Activated CD4-positive, alpha-beta T cell treated with anti-CD3 and anti-CD28 coated beads, Interleukin-2, amount 50 U/mL, for 24 hours (primary cell): ENCODE measurements at regions not wholly inside any gene's neighbourhood (a gene's known extent, or its start where the extent isn't known, plus 50 kb on each side); places are given as distances from the start of the nearest gene placed in this dataset.

ENCODE experiments used
- DNase-seq, 2 donors: peaks; one replicate each; pipeline ENCODE4 v3.0.0-alpha.2; 2020; ENCODE audit warnings: low read depth in 1 of 2, low spot score in 1 of 2

GRCh38 chr2:145220496-145220895 lies 700.6 kb upstream of the ZEB2 start:
- DNase-seq, result no peak

DNA sequence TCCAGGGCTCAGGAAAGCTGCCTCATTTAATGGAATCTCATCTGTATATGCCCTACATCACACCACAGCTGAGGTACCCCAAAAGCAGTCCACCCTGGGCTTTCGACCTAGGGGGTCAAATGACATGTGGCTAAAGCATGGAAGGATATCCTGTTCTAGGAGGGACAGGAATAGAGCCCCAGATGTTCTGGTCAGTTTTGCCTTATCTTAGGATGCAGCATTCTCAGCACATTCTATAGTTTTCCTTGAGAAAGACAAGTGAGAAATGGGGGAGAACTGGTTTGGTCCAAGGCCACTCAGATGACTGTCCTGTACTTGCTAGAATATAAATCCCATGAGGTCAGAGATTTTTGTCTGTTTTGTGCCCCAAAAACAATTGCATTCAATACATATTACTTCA lies 688.0 kb upstream of the ZEB2 start:
- no peak for DNase-seq

GRCh38 chr2:145206496-145207281 lies 686.8 kb upstream of the ZEB2 start:
- no peak for DNase-seq

DNA sequence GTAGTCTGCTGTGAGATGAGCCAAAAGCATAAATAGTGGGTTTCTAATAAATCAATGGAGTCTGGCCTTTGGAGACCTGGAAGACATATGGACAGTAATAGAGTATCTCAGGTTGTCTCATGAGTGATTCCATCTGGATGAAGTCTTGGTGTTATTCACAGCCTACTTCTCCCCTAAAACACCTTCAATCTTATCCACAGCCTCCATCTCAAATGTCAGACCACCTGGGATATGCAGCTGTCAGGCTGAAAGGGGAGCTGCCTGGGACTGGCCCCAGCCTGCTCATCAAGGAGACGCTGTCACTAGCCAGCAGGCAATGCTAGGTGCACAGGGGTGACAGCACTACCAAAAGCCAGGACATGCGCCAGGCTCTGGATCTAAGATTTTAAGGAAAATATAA lies 684.0 kb upstream of the ZEB2 start:
- DNase-seq, result no peak

DNA sequence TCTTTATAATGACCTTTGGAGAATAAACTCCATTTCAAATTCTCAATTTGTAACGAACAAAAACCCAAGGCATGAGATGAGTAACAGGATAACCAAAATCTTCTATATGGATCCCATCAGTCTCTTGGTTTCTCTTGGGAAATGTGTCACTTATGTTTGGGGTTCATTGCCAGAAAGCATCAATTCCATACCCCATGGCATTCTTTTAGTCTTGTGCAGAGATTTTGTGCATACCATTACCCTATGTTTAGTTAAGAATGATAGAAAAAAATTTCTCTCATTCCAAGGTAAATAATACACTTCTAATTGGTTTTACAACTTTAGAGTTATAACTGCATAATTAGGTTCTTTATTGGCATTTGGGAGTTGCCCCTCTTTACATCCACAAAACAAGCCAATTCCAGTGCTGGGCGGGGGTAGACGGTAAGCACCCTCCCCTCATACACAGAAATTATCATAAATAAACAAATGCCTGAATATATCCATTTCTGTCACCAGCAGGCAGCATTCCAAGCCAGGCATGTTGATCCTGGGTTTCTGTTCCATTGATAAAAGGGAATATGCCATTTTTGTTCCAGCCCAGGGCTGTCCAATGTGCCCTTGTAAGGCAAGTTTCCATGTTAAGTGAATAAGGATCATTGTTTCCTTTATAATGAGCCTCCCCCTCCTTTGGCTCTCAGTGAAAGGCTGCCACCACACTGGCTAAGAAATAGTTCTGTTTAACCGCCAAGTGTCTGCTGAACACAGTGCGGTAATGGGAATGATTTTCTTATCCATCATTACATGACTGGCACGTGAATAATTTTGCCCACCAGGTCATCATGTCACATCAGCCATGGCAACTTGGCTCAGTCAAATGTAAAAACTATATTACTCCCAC lies 680.1 kb upstream of the ZEB2 start:
- no peak for DNase-seq

DNA sequence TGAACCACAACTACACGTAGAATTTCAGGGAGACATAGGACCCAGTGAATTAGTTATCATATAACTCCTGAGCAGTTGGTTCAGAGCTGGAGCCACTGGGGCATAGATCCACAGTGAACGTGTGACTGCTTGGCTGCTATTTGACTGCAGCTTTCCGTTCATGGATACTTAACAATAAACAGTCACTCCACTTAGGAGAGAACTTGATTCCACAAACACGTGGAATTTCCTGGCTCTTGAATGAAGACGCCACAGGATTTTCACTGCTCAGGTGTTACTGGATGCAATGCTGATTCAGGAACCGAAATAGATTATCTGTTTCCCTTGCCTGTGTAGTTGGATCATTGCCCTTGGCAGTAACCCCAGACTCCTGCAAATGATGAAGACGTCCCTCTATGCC lies 679.1 kb upstream of the ZEB2 start:
- DNase-seq, result no peak

GRCh38 chr2:145198555-145198954 lies 678.6 kb upstream of the ZEB2 start:
- DNase-seq, result no peak

- no peak for DNase-seq
These were observed 678.0 kb upstream of the ZEB2 start for GRCh38 chr2:145197944-145198343.

GRCh38 chr2:145194673-145195072 lies 674.8 kb upstream of the ZEB2 start:
- no peak for DNase-seq

DNA sequence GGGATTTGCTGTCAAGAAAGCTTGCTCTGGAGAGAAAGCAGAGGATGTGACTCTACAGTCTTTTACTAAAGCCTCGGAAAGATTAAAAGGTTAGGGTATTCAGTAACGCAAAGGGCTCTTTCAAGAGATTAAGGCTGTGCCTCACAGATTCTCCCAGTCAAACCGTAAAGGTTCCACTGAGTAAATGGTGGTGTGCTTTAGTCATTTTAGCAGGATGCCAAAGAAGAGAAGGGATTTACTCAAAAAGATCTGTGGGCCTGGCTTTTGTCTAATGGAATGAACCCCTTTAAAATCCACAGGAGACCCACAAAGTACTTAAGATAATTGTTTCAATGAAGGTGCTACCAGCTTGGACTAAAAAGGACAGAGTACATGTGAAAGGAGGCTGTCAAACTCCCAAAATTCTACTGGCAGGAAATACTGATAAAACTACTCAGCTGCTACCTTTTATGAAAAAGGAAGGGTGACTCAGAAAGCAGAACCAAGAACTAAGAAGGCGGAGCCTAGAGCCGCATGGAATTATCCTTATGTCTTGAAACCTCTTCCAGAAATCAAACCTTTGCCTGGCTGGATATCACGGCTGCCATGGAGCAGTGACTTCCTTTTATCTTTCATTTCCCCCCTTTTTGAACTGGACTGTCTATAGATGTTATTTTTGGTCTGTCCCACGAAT lies 670.2 kb upstream of the ZEB2 start:
- DNase-seq, result no peak

GRCh38 chr2:145186303-145186702 lies 666.4 kb upstream of the ZEB2 start:
- DNase-seq, result no peak

- DNase-seq, result no peak
These were observed 665.8 kb upstream of the ZEB2 start for GRCh38 chr2:145185696-145186095.

- DNase-seq, result no peak
These were observed 665.1 kb upstream of the ZEB2 start for GRCh38 chr2:145184741-145185651.

- no peak for DNase-seq
These were observed 649.4 kb upstream of the ZEB2 start for GRCh38 chr2:145169285-145169684.

DNA sequence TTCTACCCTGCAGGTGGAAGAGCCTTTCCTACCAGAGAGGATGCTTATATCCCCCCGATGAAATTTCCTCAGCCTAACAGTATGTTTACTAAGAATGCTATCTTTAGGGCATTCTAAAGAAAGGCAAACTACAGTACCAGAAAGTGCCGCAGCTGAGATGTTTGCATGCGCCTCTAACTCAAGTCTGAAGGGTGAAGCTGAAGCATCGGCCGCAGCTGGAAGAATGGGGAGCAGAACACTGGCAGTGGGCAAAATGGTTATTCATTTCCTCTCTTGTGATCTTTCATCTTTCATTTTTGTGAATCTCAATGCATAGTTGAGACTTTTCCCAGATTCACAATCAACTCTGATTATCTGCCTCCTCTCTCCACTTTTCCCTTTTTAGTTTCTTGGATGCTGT lies 648.2 kb upstream of the ZEB2 start:
- DNase-seq, result no peak

- DNase-seq, result no peak
These were observed 646.9 kb upstream of the ZEB2 start for GRCh38 chr2:145166731-145167302.

DNA sequence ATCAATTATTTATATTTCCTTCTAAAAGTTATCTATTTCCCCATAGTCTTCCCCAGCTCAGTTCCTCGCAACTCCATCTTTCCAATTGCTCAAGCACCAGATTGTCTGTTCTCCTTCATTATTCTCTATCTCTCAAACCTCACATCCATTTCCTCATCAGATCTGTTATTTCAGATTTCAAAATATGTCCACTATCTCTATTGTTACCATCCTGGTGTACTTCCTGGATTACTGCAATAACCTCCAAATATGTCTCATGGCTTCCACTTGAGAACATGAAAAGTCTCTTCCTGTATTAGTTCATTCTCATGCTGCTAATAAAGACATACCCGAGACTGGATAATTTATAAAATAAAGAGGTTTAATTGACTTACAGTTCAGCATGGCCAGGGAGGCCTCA lies 641.7 kb upstream of the ZEB2 start:
- DNase-seq, result no peak

DNA sequence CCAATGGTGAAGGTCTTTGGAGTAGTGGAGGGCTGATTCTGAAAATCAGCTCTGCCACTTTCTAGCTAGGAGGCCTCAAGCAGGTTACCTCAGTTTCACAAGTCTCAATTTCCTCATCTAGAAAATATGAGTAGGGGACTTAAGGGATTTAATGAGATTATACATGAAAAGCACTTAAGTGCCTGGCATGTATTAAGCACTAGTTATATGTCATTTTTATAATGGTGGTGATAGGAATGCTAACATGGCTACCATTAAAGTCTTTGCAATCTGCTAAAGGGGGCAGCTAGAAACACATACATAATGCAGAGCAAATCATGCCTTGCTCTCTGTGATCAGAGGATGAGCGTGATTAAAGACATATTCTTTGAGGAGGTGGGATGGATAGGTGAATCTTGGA lies 640.9 kb upstream of the ZEB2 start:
- DNase-seq, result no peak

- no peak for DNase-seq
These were observed 639.8 kb upstream of the ZEB2 start for GRCh38 chr2:145159676-145160075.

DNA sequence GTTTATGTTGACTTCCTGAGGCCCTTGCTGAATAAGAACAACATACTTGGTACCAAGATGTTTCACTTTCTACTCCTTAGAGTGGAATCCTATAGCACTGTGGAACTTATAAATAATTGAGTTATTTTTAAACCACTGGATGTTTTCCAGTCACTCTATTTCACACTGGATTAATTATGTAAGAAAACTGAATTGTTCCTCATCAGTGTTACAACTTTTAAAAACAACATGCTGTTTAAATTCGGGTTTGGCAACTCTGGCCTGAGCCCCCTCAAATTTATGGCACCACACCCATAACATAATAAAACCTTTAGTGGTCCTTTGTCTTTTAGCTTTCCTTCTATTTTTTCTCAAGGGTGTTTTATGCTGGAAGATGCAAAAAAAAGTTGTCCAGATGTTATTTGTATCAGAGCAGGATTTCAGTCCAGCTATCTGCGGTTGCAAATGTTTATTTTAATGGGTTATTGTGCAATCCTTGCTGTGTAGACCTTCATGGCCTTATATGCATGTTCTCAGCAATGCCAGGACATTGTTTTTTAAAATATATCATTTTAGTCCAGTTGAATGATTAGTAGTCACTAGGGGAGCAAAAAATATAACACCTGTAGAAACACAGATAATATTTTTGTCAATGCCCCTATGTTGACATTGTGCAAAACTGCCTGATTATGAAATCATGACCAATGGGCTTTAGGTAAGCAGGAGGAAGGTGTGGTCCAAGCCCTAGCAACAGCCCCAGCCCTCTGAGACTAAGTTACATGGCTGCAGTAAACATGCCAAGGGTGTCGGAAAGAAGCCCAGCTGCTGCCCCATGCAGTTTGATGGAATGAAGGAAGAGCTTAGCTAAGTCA lies 638.0 kb upstream of the ZEB2 start:
- no peak for DNase-seq
